Activated CD8-positive, alpha-beta memory T cell treated with anti-CD3 and anti-CD28 coated beads, Interleukin-2, amount 10 ng/mL, durations not matched to agents 7 days and 5 days (primary cell): ENCODE measurements at regions not wholly inside any gene's neighbourhood (a gene's known extent, or its start where the extent isn't known, plus 50 kb on each side); places are given as distances from the start of the nearest gene placed in this dataset.
"Not testable (repeated sequence)": the region's sequence is repeated elsewhere in the genome, so short reads cannot be mapped to it uniquely, and the experiment has no call there.

ENCODE experiments used
- ATAC-seq: fragments of 150-1000 bp; cut with Tn5 transposase; one replicate; pipeline ENCODE4 v1.10.0; 2021; ENCODE audit warnings: moderate library complexity
- CTCF ChIA-PET: fragments of 350-600 bp; sonication (Branson Sonifier 250); formaldehyde crosslinking; loops from one replicate; lab custom pipeline; 2021; ENCODE audit warnings: antibody characterized with exemption; lab: Charles Lee
- DNase-seq: peaks from one replicate; pipeline ENCODE4 v3.0.0-alpha.2; 2020
- H3K27ac Mint-ChIP-seq: one replicate; pipeline ENCODE4 v1.8.0; 2021; ENCODE audit warnings: mild to moderate bottlenecking, mixed read lengths
- H3K27me3 Mint-ChIP-seq: one replicate; pipeline ENCODE4 v1.8.0; 2021; ENCODE audit warnings: mixed read lengths
- H3K36me3 Mint-ChIP-seq: one replicate; pipeline ENCODE4 v1.8.0; 2021; ENCODE audit warnings: mild to moderate bottlenecking, mixed read lengths
- H3K4me1 Mint-ChIP-seq: one replicate; pipeline ENCODE4 v1.8.0; 2021; ENCODE audit warnings: mixed read lengths
- H3K4me3 Mint-ChIP-seq: one replicate; pipeline ENCODE4 v1.8.0; 2021; ENCODE audit warnings: mild to moderate bottlenecking, moderate library complexity, mixed read lengths
- H3K9me3 Mint-ChIP-seq: one replicate; pipeline ENCODE4 v1.8.0; 2022; ENCODE audit warnings: low read depth, mixed read lengths

GRCh38 chr1:60874718-60875117, 207.6 kb upstream of the NFIA start:
- CTCF ChIA-PET: no interaction called here
- Mint-ChIP-seq H3K4me3 (no peak overlapping the region), H3K27me3 (peaks cover 7% of the 10 kb centered on the region), H3K36me3 (no peaks in the 10 kb centered on the region), H3K9me3 (no peaks in the 10 kb centered on the region), H3K27ac (no peak overlapping the region), H3K4me1 (no peaks in the 10 kb centered on the region)
- no peak for ATAC-seq
- no peak for DNase-seq

DNA sequence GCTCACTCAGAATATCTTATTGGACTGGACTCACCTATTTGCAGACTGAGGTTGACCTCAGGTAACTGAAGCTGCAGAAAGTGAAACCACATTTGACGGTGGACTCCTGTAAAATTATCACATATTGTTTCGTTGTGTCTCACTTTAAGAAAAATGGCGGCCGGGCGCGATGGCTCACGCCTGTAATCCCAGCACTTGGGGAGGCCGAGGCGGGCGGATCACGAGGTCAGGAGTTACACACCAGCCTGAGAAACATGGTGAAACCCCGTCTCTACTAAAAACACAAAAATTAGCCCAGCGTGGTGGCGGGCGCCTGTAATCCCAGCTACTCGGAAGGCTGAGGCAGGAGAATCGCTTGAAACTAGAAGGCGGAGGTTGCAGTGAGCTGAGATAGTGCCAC, 209.0 kb upstream of the NFIA start:
- not testable (repeated sequence) for H3K36me3 Mint-ChIP-seq
- peaks cover 16% of the 10 kb centered on the region for H3K27me3 Mint-ChIP-seq

DNA sequence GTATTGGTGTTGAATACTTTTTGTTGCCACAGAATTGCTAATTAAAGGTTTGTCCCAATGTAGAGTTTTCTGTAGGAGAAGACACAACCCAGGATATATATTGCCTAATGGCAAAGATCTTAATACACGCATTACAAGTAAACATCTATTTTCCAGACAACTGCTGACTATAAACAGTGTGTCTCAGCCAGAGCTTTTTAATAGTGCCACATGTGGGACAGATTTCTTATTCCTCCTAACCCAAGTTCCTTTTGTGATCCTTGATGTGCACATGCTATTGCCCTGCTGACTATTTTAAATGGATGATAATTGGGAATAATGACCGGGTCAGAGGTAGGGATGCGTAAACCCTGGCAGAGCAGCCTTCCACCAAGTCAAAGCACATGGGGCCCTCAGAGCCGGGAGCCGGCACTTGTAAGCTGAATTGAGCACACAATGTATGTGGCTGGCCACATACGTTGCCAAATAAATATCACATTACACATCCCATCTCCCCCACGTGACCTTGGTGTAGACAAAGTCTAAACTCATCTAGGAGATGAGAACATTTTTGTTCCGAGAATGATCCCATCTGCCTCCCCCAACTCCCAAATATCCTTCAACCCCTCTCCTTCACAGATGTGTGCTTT, 209.8 kb upstream of the NFIA start:
- DNase-seq: no peak
- no peak overlapping the region for H3K27ac Mint-ChIP-seq

More for the DNA sequence above, 209.0 kb upstream of the NFIA start:
- DNase-seq, CTCF ChIA-PET, H3K27ac Mint-ChIP-seq, H3K4me3 Mint-ChIP-seq, H3K9me3 Mint-ChIP-seq, H3K4me1 Mint-ChIP-seq, ATAC-seq: not testable (repeated sequence)

DNA sequence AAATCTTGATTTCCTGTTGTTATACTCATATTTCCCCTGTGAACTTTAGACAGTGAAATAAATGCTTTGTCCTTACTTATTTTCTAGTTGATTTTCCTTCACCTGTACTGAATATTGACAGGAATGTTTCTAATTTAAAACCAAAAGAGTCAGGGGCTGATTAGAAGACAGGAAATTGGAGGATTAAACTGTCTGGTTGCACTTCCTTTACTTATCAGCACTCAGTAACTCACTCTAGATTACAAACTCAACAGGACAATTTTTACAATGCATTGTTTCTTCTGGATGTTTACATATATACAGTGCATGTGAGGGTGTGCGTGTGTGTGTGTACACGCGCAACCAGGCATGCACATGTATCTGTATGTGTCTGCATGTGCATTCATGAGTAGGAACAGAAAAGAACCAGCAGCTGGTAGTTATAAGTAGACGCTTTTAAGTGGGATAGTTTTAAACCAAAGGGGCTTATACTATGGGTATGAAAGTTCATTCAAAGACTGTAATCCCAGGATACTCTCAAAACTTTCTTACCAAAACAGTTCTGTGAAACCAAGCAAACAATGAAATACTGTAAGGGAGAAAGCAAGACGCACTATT, 212.0 kb upstream of the NFIA start:
- no peak overlapping the region for H3K4me3 Mint-ChIP-seq
- ATAC-seq (no peak), DNase-seq (no peak)
- H3K27me3 Mint-ChIP-seq: peaks cover 9% of the 10 kb centered on the region
- H3K27ac Mint-ChIP-seq: no peak overlapping the region
- H3K4me1 Mint-ChIP-seq: no peaks in the 10 kb centered on the region
- CTCF ChIA-PET: no interaction called here
- no peaks in the 10 kb centered on the region for H3K9me3 Mint-ChIP-seq
- H3K36me3 Mint-ChIP-seq: no peaks in the 10 kb centered on the region

More for the DNA sequence above, 209.8 kb upstream of the NFIA start:
- CTCF ChIA-PET: no interaction called here
- H3K27me3 Mint-ChIP-seq: peaks cover 13% of the 10 kb centered on the region
- no peak overlapping the region for H3K4me3 Mint-ChIP-seq
- no peaks in the 10 kb centered on the region for H3K36me3 Mint-ChIP-seq
- H3K4me1 Mint-ChIP-seq: no peaks in the 10 kb centered on the region
- ATAC-seq: no peak
- no peaks in the 10 kb centered on the region for H3K9me3 Mint-ChIP-seq

DNA sequence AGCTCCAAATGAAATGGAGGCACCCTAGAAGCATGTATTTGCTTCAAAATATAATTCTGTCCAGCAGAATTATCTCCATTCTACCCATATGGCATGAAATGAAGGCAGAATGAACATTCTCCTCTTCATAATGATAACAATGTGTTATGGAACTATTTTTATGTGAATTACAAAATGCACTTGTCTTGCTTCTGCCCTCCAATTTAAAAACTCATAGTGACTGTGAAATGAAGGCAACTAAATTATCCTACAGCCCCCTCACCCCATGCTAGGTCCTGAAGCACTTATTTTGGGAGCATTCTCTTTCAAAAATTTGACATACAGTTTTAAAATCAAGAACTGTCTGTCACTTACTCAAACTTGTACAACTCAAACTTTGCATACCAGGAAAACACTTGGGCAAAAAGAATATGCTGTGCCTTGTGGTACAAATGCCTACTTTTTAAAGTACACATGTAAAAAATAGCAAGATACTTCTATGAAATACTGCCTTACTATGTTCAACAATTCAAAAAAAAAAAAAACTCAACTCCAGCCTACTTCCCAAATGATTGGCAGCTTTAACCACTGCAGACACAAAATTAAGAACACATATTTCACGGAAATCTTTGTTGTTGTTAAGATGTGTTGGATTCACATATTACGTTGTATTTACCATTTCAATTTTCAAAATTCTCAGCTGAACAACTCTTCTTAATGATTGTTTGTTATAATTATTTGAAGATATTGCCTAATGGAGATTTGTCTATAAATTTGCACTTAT, 213.3 kb upstream of the NFIA start:
- Mint-ChIP-seq H3K4me1 (no peaks in the 10 kb centered on the region), H3K9me3 (no peaks in the 10 kb centered on the region), H3K4me3 (no peak overlapping the region), H3K27ac (no peak overlapping the region), H3K27me3 (peaks cover 11% of the 10 kb centered on the region), H3K36me3 (no peaks in the 10 kb centered on the region)
- no peak for DNase-seq
- CTCF ChIA-PET: interaction anchor here (1.2 kb wide), 1 partner anchor 174 kb away, joined by 3 read pairs; no protein-coding TSS in a partner anchor
- no peak for ATAC-seq

DNA sequence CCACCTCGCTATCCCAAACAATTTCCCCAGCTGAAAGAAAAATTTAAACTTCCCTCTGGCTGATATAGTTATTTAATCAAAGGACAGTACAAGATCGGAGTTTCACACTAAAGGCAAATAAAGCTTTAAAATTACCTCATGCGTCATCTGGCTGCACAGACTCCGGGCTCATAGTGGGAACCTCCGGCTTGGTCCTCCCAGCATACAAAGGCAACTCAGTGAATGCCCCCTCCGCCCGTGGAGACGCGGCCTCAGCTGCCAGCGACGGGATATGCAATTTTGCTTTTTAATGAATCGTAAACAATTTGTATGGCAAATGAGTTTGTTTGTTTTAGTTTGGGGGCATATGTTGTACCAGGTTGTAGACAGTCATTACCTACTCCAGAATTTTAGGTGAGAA, 214.6 kb upstream of the NFIA start:
- H3K4me3 Mint-ChIP-seq: no peak overlapping the region
- CTCF ChIA-PET: interaction anchor here (1.2 kb wide), 1 partner anchor 175 kb away, joined by 3 read pairs; no protein-coding TSS in a partner anchor
- H3K4me1 Mint-ChIP-seq: no peaks in the 10 kb centered on the region
- DNase-seq: no peak
- no peaks in the 10 kb centered on the region for H3K9me3 Mint-ChIP-seq
- H3K27me3 Mint-ChIP-seq: peaks cover 11% of the 10 kb centered on the region
- no peak for ATAC-seq
- no peak overlapping the region for H3K27ac Mint-ChIP-seq
- H3K36me3 Mint-ChIP-seq: no peaks in the 10 kb centered on the region

- no peak overlapping the region for H3K4me3 Mint-ChIP-seq
- no peak for ATAC-seq
- no peak overlapping the region for H3K27ac Mint-ChIP-seq
- peaks cover 13% of the 10 kb centered on the region for H3K27me3 Mint-ChIP-seq
- CTCF ChIA-PET: no interaction called here
- H3K4me1 Mint-ChIP-seq: no peaks in the 10 kb centered on the region
- no peaks in the 10 kb centered on the region for H3K36me3 Mint-ChIP-seq
- DNase-seq: no peak
- no peaks in the 10 kb centered on the region for H3K9me3 Mint-ChIP-seq
These were observed 215.3 kb upstream of the NFIA start for GRCh38 chr1:60866917-60867531.

DNA sequence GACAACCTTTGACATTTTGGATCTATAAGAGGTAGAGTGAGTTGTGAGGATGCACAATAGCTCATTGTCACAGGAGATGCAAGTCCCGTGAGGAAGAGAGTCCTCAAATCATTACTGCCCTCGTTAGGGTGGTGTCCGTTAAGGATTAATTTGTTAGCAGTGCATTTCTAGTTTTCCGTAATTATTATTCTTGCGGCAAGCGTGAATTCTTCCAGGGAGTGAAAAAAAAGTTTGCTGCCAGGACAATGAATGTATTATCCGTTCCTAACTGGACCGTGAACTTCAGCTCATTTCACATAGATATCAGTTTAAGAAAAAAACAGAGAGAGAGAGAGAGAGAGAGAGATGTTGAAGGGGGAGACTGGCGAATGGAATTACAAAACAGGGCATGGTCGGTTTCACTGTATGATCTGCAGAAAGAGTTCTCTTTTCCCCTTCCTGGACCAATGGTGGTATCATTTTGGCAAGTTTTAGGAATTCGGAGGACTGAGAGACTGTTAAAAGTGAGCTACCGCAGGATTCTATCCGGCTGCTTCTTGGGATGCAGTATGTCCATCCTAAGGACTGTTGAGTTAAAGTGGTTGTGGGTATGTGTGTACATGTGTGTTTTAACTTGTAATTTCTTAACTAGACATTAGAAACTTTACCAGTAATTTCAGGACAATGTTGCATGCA, 216.0 kb upstream of the NFIA start:
- DNase-seq (no peak), ATAC-seq (no peak)
- Mint-ChIP-seq H3K4me3 (no peak overlapping the region), H3K9me3 (no peaks in the 10 kb centered on the region), H3K4me1 (no peaks in the 10 kb centered on the region), H3K27ac (no peak overlapping the region), H3K36me3 (no peaks in the 10 kb centered on the region), H3K27me3 (peaks cover 15% of the 10 kb centered on the region)
- CTCF ChIA-PET: no interaction called here

DNA sequence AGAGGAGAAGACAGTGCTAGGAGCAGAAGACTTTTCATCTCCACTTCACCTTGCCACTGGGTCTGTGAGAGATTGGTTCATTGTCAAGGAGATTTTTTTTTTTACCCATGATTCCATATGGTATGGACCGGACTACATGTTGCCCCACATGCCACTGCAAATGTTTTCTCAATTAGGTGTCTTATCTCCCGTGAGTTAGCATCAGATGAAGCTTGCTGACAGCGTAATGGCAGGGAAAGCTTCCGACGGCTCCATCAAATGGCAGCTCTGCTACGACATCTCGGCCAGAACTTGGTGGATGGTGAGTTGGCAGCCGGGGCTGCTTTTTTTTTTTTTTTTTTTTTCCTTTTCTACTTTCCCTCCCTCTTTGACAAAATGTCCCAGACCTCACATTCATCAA, 217.2 kb upstream of the NFIA start:
- H3K9me3 Mint-ChIP-seq: no peaks in the 10 kb centered on the region
- H3K4me1 Mint-ChIP-seq: no peaks in the 10 kb centered on the region
- CTCF ChIA-PET: no interaction called here
- no peaks in the 10 kb centered on the region for H3K36me3 Mint-ChIP-seq
- H3K4me3 Mint-ChIP-seq: no peak overlapping the region
- DNase-seq: no peak
- H3K27me3 Mint-ChIP-seq: peaks cover 16% of the 10 kb centered on the region
- ATAC-seq: no peak
- H3K27ac Mint-ChIP-seq: no peak overlapping the region

DNA sequence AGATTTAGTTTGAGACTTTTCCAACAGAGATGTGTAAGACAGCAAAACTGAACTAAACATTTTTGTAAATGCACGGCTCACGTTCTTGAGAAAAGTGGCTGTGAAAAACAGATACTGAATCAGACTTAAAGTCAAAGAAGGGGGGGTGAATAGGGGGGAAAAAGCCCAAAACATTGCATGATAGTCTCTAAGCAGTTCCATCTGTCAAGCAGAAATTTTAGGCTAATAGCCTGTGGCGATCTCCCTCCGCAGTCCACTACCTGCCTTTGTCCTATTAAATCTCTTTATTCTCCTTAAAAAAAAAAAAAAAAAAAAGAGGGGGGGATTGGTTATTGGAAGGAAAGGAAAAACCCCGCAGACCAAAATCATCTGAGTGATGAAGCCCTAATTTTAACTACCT, 217.6 kb upstream of the NFIA start:
- H3K4me3 Mint-ChIP-seq: no peak overlapping the region
- CTCF ChIA-PET: no interaction called here

DNA sequence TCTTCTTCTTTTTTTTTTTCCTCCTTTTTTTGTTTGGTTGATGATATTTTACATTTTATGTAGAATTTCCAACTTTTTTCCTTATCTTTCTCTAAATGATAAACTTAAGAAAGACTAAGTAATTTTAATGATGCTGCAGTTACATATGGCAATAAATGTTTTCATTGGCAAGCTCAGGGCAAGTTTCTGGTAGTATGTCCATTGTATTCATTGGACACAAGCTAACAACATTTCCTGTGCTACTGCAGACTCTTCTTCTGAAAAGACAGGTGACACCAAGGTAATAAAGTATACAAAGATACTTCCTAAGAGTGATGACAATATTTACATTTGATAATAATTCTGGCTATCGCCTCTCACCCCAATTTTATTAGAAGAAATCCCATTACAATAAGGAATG, 219.2 kb upstream of the NFIA start:
- Mint-ChIP-seq H3K4me3 (no peak overlapping the region), H3K27ac (no peak overlapping the region), H3K27me3 (peaks cover 11% of the 10 kb centered on the region), H3K9me3 (no peaks in the 10 kb centered on the region), H3K36me3 (no peaks in the 10 kb centered on the region), H3K4me1 (no peaks in the 10 kb centered on the region)
- ATAC-seq (no peak), DNase-seq (no peak)
- CTCF ChIA-PET: no interaction called here

More for the DNA sequence above, 217.6 kb upstream of the NFIA start:
- H3K27me3 Mint-ChIP-seq: peaks cover 16% of the 10 kb centered on the region
- DNase-seq: no peak
- no peaks in the 10 kb centered on the region for H3K9me3 Mint-ChIP-seq
- no peak overlapping the region for H3K27ac Mint-ChIP-seq
- H3K36me3 Mint-ChIP-seq: no peaks in the 10 kb centered on the region
- no peak for ATAC-seq
- no peaks in the 10 kb centered on the region for H3K4me1 Mint-ChIP-seq

- Mint-ChIP-seq H3K4me3 (no peak overlapping the region), H3K36me3 (no peaks in the 10 kb centered on the region), H3K27me3 (peaks cover 11% of the 10 kb centered on the region), H3K4me1 (no peaks in the 10 kb centered on the region), H3K27ac (no peak overlapping the region), H3K9me3 (no peaks in the 10 kb centered on the region)
- DNase-seq (no peak), ATAC-seq (no peak)
- CTCF ChIA-PET: no interaction called here
These were observed 220.3 kb upstream of the NFIA start for GRCh38 chr1:60861961-60862567.

- ATAC-seq: no peak
- Mint-ChIP-seq H3K9me3 (no peaks in the 10 kb centered on the region), H3K4me3 (no peak overlapping the region), H3K36me3 (no peaks in the 10 kb centered on the region), H3K27ac (no peak overlapping the region), H3K27me3 (peaks cover 18% of the 10 kb centered on the region), H3K4me1 (no peaks in the 10 kb centered on the region)
- no peak for DNase-seq
- CTCF ChIA-PET: no interaction called here
These were observed 223.2 kb upstream of the NFIA start for GRCh38 chr1:60859111-60859510.
